NB4 (cell line): ENCODE measurements at regions not wholly inside any gene's neighbourhood (a gene's known extent, or its start where the extent isn't known, plus 50 kb on each side); places are given as distances from the start of the nearest gene placed in this dataset.

ENCODE experiments used
- CTCF ChIP-seq: IDR thresholded peaks from one replicate; pipeline ENCODE4 v1.5.1; 2012; ENCODE audit warnings: low read depth, low read length
- POLR2A ChIP-seq: IDR thresholded peaks from 2 replicates; pipeline ENCODE4 v1.6.1; 2011; ENCODE audit warnings: mild to moderate bottlenecking; ENCODE audit not compliant: insufficient read length; ENCODE audit errors: extremely low read depth

- TF ChIP-seq CTCF (no peak), POLR2A (no peak)
Measured at GRCh38 chr6:67200626-67201403, 1434.3 kb upstream of the ADGRB3 start.
